ENCODE measurements at regions not wholly inside any gene's neighbourhood (a gene's known extent, or its start where the extent isn't known, plus 50 kb on each side); places are given as distances from the start of the nearest gene placed in this dataset.

DNA sequence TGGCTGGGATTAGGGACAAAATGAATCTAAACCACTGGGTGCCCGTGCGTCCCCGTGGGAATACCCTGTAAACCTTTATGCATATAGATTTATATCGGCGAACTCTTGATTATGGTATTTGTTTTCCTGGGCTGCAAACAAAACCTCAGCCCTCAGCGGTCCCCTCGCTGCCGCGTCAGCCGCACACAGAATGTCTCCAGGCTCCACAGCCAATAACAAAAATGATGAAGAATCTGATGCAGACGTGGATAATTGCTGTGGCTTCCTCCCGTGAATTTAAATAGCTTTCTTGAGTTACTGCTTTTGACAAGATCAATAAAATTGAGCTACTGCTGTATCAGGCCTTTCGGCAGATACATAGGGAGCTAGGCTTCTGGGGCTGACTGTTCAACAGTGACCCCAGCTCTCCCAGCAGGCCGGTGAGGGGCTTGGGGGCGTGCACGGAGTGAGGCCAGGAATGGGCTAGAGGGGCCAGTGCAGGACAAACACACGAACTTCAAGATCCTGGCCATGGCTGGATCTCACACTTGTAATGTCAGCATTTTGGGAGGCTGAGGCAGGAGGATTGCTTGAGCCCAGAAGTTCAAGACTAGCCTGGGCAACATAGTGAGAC lies 125.8 kb upstream of the NCOR2 start:
- DNase-seq (ENCODE audit: low read depth), result no peak
- H3K4me3 ChIP-seq (ENCODE audit: low read length), result no peak overlapping the region
- TF ChIP-seq, protein P1, sequence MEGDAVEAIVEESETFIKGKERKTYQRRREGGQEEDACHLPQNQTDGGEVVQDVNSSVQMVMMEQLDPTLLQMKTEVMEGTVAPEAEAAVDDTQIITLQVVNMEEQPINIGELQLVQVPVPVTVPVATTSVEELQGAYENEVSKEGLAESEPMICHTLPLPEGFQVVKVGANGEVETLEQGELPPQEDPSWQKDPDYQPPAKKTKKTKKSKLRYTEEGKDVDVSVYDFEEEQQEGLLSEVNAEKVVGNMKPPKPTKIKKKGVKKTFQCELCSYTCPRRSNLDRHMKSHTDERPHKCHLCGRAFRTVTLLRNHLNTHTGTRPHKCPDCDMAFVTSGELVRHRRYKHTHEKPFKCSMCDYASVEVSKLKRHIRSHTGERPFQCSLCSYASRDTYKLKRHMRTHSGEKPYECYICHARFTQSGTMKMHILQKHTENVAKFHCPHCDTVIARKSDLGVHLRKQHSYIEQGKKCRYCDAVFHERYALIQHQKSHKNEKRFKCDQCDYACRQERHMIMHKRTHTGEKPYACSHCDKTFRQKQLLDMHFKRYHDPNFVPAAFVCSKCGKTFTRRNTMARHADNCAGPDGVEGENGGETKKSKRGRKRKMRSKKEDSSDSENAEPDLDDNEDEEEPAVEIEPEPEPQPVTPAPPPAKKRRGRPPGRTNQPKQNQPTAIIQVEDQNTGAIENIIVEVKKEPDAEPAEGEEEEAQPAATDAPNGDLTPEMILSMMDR (conservative IDR thresholded peaks at IDR 0.05; ENCODE audit: low read length), result no peak

DNA sequence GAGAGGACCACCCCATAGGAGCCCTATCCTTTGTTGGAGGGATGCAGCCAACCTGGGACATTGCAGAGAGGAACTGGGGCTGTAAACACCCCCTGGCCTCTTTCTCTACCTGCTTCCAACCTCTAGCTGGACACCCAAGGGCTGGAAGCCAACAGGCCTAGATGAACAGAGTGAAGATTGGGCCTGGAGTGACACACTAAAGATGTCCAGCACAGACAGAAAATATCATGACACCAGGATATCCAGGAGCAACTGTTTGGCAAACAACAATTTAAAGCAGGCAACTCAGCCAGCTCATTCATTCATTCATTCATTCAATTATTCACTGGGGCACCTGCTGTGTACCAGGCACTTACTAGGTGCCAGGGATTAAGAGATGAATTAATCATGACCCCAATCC lies 125.0 kb upstream of the NCOR2 start:
- H3K4me3 ChIP-seq (ENCODE audit: low read length), result no peak overlapping the region
- TF ChIP-seq, protein P1 (conservative IDR thresholded peaks at IDR 0.05; ENCODE audit: low read length), result no peak
- DNase-seq (ENCODE audit: low read depth), result no peak

DNA sequence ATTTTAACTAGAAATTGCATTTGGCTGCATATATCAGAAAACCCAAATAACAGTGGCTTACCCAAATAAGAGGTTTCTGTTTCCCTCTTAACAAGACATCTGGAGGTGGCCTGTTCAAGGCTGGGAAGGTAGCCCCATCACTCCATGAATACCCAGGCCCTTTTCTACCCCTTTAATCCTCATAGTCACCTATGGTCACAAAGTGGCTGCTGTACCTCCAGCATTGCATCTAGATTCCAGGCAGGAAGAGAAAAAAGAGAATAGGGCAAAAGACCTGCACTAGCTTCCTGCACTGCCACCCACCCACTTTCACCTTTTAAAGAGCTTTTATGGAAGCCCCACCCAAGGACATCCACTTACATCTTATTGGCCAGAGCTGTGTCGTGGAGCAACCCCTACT lies 124.0 kb upstream of the NCOR2 start:
- H3K4me3 ChIP-seq (ENCODE audit: low read length), result no peak overlapping the region
- TF ChIP-seq, protein P1 (conservative IDR thresholded peaks at IDR 0.05; ENCODE audit: low read length), result no peak
- no peak for DNase-seq (ENCODE audit: low read depth)

DNA sequence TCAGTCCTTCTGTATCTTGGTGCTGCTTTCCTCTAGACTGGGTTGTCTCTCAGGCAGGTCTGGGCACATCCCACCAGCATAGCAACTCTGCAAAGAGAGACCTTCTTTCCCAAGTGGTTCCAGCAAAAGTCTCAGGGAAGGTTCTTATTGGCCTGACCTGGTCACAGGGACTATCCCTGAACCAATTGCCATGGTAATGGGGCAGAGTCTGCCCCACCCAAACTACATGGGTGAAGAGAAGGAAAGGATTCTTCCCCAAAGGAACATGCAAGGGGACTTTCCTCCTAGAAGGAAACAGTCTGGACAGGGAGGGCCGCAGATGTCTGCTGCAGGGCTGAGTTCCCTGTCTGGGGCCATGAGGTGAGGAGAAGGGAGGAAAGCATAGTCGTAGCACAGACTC lies 122.2 kb upstream of the NCOR2 start:
- DNase-seq (ENCODE audit: low read depth), result no peak
- no peak overlapping the region for H3K4me3 ChIP-seq (ENCODE audit: low read length)
- TF ChIP-seq, protein P1 (conservative IDR thresholded peaks at IDR 0.05; ENCODE audit: low read length), result no peak

DNA sequence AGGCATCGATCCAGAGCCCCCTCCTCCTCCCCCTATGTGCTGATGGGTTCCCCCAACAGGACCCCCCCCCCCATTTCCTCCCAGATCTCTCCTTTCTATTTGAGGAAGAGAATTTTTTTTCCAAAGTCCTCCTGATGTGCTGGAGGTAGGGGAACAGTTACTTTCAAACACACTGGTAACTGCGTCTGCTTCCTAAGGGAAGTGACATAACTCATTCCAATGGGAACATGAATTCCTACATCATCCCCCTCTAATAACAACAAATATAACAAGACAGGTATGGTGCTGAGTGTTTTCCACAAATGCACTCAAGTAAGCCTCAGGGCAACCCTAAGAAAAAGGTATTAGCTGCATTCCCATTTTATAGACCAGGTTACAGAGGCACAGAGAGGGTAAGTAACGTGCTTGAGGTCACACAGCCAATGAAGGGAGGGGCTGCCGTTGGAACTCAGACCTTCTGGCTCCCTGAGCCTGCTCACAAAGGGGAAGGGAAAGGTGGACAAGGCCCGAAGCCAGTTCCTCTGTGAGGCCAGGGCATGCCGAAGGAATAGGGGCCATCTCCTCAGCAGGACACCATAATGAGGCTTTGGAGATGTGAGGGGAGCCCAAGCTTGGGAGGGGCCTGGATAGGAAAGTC lies 121.1 kb upstream of the NCOR2 start:
- DNase-seq (ENCODE audit: low read depth), result no peak
- H3K4me3 ChIP-seq (ENCODE audit: low read length), result no peak overlapping the region
- TF ChIP-seq, protein P1 (conservative IDR thresholded peaks at IDR 0.05; ENCODE audit: low read length), result no peak

DNA sequence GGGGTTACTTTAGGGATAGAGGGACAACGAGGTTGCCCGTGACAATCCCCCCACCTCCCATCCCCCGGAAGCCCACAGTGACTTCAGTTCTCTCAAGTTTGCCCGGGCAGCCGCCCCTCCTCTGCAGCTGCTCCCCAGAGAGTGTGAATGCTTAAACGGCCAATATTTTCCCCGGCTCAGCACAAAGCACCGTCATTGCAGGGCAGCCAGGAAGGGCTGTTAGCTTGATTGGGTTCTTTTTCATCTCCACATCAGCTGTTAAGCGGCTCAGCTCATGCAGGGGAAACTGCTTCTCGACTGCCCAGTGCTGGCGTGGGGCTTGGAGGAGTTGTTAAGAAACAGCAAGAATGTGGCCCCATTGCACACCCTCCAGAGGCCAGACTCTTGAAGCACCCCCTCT lies 120.5 kb upstream of the NCOR2 start:
- H3K4me3 ChIP-seq (ENCODE audit: low read length), result no peak overlapping the region
- TF ChIP-seq, protein P1 (conservative IDR thresholded peaks at IDR 0.05; ENCODE audit: low read length), result no peak
- DNase-seq (ENCODE audit: low read depth), result peak; percentile 38

DNA sequence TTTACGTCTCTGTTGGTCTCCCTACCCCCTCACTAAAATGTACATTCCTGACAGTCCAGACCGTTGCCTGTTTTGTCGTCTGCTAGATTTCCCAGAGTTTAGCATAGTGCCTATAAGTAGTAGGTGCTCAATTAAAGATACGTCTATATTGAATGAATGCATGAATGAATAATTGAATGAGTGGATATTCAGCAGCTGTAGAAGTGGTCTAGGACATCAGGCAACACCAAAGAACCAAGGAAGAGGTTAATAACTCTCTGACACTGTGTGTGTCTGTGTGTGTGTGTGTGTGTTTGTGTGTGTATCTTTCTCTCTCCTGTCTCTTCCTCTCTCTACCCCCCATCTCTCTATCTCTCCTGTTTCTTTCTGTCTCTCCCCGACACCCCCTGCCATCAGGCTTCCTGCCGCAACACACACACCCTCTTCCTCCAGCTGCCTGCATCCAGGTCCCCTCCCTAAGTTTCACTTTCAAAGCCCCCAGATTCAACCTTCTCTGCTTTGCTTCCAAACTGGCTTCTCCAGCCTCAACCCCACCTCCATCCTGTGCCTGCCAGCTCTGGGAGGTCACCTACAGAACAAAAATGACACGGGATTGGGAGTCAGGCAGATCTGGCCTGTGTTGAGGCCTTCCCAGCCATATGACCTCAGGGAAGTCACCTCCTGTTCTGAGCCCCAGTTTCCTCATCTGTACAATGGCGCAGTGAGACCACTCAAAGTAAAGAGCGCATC lies 119.9 kb upstream of the NCOR2 start:
- TF ChIP-seq, protein P1 (conservative IDR thresholded peaks at IDR 0.05; ENCODE audit: low read length), result no peak
- no peak overlapping the region for H3K4me3 ChIP-seq (ENCODE audit: low read length)
- no peak for DNase-seq (ENCODE audit: low read depth)

Data from AG10803 (cell line).